Progenitor cell of endocrine pancreas (in vitro differentiated cells): ENCODE measurements at regions not wholly inside any gene's neighbourhood (a gene's known extent, or its start where the extent isn't known, plus 50 kb on each side); places are given as distances from the start of the nearest gene placed in this dataset.

Experiments
- DNase-seq: peaks from one replicate; pipeline ENCODE4 v3.0.0; 2021; ENCODE audit warnings: low spot score; ENCODE audit not compliant: unreplicated experiment
- H3K27ac Mint-ChIP-seq: 2 replicates; pipeline ENCODE4 v1.8.0; 2021; ENCODE audit warnings: mild to moderate bottlenecking, moderate library complexity, mixed read lengths
- H3K27me3 Mint-ChIP-seq: 2 replicates; pipeline ENCODE4 v1.8.0; 2021; ENCODE audit warnings: mixed read lengths
- H3K36me3 Mint-ChIP-seq: 2 replicates; pipeline ENCODE4 v1.8.0; 2022; ENCODE audit warnings: mixed read lengths; ENCODE audit not compliant: insufficient read depth
- H3K4me1 Mint-ChIP-seq: 2 replicates; pipeline ENCODE4 v1.8.0; 2021; ENCODE audit warnings: low read depth, mixed read lengths
- H3K4me3 Mint-ChIP-seq: 2 replicates; pipeline ENCODE4 v1.8.0; 2021; ENCODE audit warnings: low read depth, mild to moderate bottlenecking, moderate library complexity, mixed read lengths
- H3K9me3 Mint-ChIP-seq: 2 replicates; pipeline ENCODE4 v1.8.0; 2021; ENCODE audit warnings: low read depth, mixed read lengths
- TF ChIP-seq, protein P1 (sequence below): fragments of 200-600 bp; sonication (generic); IDR thresholded peaks from one replicate; pipeline ENCODE4 v1.5.0; 2021; ENCODE audit warnings: antibody characterized with exemption, mild to moderate bottlenecking; ENCODE audit not compliant: unreplicated experiment

- H3K9me3 Mint-ChIP-seq: peaks cover 3% of the 10 kb centered on the region
- TF ChIP-seq, protein P1, sequence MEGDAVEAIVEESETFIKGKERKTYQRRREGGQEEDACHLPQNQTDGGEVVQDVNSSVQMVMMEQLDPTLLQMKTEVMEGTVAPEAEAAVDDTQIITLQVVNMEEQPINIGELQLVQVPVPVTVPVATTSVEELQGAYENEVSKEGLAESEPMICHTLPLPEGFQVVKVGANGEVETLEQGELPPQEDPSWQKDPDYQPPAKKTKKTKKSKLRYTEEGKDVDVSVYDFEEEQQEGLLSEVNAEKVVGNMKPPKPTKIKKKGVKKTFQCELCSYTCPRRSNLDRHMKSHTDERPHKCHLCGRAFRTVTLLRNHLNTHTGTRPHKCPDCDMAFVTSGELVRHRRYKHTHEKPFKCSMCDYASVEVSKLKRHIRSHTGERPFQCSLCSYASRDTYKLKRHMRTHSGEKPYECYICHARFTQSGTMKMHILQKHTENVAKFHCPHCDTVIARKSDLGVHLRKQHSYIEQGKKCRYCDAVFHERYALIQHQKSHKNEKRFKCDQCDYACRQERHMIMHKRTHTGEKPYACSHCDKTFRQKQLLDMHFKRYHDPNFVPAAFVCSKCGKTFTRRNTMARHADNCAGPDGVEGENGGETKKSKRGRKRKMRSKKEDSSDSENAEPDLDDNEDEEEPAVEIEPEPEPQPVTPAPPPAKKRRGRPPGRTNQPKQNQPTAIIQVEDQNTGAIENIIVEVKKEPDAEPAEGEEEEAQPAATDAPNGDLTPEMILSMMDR: no peak
- no peaks in the 10 kb centered on the region for H3K27me3 Mint-ChIP-seq
- no peak overlapping the region for H3K27ac Mint-ChIP-seq
- H3K4me1 Mint-ChIP-seq: peaks cover 37% of the 10 kb centered on the region
- peaks cover 2% of the 10 kb centered on the region for H3K36me3 Mint-ChIP-seq
- no peak for DNase-seq
- no peak overlapping the region for H3K4me3 Mint-ChIP-seq
Measured at GRCh38 chr15:95174301-95175259, 943.2 kb downstream of the MCTP2 start.

DNA sequence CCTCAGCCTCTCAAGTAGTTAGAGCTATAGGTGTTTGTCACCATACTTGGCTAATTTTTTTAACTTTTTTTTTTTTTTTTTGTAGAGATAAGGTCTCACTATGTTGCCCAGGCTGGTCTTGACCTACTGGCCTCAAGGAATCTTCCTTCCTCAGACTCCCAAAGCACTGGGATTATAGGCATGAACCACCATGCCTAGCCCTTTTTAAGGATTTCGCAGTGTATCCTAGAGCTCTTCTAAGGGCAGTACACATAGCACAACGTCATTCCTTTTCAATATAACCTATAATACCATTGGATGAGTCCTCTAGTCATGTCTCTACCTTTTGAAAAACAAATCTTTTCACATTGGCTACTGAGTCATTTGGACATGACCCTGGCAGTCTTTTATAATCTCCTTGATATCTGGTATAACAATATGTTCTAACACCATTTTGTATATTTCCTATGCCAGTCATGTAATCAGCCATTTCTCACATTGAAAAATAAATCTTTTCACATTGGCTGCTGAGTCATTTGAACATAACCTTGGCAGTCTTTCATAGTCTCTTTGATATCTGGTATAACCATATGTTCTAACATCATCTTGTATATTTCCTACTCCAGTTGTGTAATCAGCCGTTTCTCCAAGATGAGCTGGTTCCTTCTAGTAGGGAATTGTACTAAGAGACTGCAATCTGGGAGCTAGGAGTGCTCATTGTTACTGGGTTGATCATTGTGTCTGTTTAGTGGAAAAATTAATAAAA is 944.7 kb downstream of the MCTP2 start:
- H3K9me3 Mint-ChIP-seq: peaks cover 15% of the 10 kb centered on the region
- no peaks in the 10 kb centered on the region for H3K27me3 Mint-ChIP-seq

DNA sequence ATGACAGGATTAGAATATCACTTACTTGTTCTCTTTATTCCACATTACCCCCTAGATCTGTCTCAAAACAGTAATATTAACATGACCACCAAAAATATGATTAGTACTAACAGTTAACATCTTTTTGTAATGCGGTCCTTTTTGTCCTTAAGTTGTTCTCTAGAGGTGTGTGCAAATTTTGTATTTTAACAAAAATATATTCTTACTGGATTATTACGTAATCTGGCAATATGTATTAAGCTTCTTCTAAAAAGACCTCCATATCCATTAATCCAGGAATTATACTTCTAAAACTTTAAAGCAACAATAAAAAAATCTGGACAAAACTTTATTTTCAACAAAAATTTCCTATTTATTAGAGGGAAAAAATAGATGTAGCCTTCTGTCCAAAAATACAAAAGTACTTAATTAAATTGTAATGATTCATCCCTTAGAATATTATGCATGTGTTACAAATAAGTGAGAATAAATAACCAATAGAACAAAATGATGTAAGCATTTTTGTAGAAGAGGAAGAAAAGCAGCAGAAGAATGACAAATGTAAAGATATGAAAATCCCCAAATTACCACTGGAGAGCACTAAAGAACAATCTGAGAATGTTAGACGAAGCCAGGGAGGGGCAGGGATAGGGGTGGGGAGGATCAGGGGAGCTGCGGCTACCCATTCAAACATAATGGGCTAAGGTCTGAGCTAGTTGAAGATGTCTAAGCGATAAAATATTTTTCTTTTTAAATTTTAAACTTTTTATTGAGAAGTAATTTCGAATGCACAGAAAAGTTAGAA is 945.6 kb downstream of the MCTP2 start:
- Mint-ChIP-seq H3K27ac (no peak overlapping the region), H3K4me3 (no peak overlapping the region), H3K9me3 (peaks cover 16% of the 10 kb centered on the region), H3K4me1 (peaks cover 13% of the 10 kb centered on the region), H3K36me3 (peaks cover 4% of the 10 kb centered on the region), H3K27me3 (no peaks in the 10 kb centered on the region)
- no peak for DNase-seq
- TF ChIP-seq, protein P1: no peak

More for the DNA sequence above, 944.7 kb downstream of the MCTP2 start:
- Mint-ChIP-seq H3K4me1 (peaks cover 22% of the 10 kb centered on the region), H3K27ac (no peak overlapping the region), H3K4me3 (no peak overlapping the region), H3K36me3 (peaks cover 4% of the 10 kb centered on the region)
- DNase-seq: no peak
- TF ChIP-seq, protein P1: no peak

DNA sequence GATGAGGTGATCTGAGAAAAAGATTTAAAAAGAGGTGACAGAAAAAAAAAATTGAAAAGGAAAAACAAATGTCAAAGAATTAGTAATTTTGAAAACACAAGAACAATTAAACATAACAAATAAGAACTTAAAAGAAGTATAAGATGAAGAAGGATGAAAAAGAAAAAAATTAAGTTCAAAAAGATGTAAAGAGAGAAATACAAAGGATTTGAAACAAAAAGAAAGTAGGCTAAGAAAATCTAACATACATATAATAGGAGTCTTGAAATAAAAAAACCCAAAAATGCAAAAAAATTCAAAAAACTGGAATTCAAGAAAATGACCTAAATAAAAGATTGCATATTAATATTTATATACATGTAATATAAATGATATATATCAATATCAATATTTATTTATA is 949.2 kb downstream of the MCTP2 start:
- Mint-ChIP-seq H3K4me3 (no peak overlapping the region), H3K4me1 (no peaks in the 10 kb centered on the region), H3K27me3 (no peaks in the 10 kb centered on the region), H3K36me3 (peaks cover 2% of the 10 kb centered on the region), H3K27ac (no peak overlapping the region), H3K9me3 (peaks cover 16% of the 10 kb centered on the region)
- TF ChIP-seq, protein P1: no peak
- DNase-seq: no peak

DNA sequence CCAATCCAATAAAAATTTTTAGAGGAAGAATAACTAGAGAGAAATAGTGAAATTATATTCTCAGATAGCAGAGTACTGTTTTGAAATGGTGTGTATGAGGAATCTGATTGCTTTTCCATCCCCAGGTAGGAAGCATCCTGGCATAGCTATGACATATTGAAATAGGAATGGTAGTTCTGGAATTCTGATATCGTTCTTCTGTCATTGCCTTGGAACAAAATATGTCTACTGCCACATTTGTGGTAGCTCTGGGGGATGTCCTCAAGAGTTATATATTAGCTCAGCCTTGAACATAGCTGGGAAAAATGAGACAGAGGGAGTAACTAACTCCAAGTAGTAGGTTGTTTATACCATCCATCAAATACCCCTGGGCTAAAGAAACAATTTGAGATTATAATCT is 950.7 kb downstream of the MCTP2 start:
- Mint-ChIP-seq H3K4me1 (no peaks in the 10 kb centered on the region), H3K9me3 (peaks cover 16% of the 10 kb centered on the region), H3K4me3 (no peak overlapping the region), H3K36me3 (peaks cover 2% of the 10 kb centered on the region), H3K27ac (no peak overlapping the region), H3K27me3 (no peaks in the 10 kb centered on the region)
- TF ChIP-seq, protein P1: no peak
- no peak for DNase-seq
